ENCODE measurements at regions not wholly inside any gene's neighbourhood (a gene's known extent, or its start where the extent isn't known, plus 50 kb on each side); places are given as distances from the start of the nearest gene placed in this dataset.

DNA sequence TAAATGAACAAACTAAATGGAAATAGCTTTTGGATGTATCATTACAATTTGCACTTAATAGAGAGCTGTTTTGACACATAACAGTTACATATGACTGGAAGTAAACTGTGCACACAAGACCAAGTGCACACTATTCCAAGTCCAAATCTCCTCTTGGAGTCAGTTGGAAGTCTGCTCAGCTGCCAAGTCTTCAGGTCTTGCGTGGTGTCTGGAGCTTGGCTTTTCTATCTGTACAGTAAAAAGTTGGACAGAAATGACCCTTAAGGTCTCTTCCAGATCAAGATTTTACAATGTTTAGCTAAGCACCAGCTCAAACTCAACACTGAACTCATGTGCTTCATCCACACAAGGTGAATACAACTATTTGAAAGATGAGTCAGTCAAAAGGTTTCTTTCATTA lies 456.9 kb downstream of the RASEF start:
- H3K36me3 Mint-ChIP-seq (ENCODE audit: low read depth), result no peaks in the 10 kb centered on the region
- no peak for DNase-seq
- no peak overlapping the region for H3K4me3 Mint-ChIP-seq
- CTCF ChIA-PET, result interaction anchor here (1.1 to 1.2 kb wide), 2 partner anchors 10 to 13 kb away, joined by 3 read pairs; no protein-coding TSS in a partner anchor
- H3K27ac Mint-ChIP-seq, result no peak overlapping the region
- no peaks in the 10 kb centered on the region for H3K9me3 Mint-ChIP-seq (ENCODE audit: insufficient read depth)
- ATAC-seq, result no peak
- POLR2A ChIA-PET, result no interaction called here
- no peaks in the 10 kb centered on the region for H3K27me3 Mint-ChIP-seq (ENCODE audit: low read depth)
- H3K4me1 Mint-ChIP-seq (ENCODE audit: low read depth), result no peaks in the 10 kb centered on the region

DNA sequence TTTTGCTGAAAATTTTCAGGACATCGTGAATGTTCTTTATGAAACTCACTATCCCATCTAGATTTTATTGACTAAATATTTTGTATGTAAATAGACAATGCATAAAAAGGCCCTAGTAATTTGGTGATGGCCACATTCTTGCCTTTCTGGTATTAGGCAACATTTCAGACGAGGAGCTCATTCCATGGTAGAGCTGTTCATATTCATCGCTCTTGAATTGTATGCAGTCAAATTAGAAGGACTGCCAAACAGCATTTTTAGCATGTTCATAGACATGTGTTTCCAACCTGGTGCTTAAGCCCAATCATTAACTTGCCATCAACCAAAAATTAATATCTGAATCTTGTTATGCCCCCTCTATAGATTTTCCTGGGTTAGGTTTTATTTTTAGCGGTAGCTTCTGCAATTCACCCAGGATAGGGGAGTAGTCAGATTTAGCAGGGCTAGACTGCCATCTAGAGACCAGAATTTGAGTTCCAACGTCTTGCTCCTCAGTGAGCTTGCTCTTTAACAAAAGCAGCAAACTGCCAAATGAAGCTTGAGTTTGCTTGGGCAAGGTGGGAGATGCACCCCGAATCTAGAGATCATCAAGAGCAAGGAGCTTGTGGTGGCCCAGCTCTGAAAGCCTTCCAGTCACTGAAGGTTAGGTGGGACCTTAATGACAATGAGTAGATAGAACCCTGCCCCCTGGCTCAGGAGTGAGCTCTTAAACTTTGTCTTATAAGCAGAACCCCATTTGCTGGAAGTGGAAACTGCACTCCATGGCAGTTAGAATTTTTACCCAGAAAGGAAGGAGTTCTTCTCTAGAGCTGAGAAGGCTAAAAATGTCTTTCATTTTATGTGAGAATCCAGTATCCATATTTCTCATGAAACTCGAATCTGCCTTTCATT lies 456.2 kb downstream of the RASEF start:
- CTCF ChIA-PET, result interaction anchor here (1.1 to 1.2 kb wide), 2 partner anchors 10 to 12 kb away, joined by 3 read pairs; no protein-coding TSS in a partner anchor
- peak; percentile 21 for DNase-seq
- POLR2A ChIA-PET, result no interaction called here
- Mint-ChIP-seq H3K4me1 (ENCODE audit: low read depth) (no peaks in the 10 kb centered on the region), H3K9me3 (ENCODE audit: insufficient read depth) (no peaks in the 10 kb centered on the region), H3K27me3 (ENCODE audit: low read depth) (no peaks in the 10 kb centered on the region), H3K4me3 (no peak overlapping the region), H3K27ac (no peak overlapping the region), H3K36me3 (ENCODE audit: low read depth) (no peaks in the 10 kb centered on the region)
- ATAC-seq, result no peak

DNA sequence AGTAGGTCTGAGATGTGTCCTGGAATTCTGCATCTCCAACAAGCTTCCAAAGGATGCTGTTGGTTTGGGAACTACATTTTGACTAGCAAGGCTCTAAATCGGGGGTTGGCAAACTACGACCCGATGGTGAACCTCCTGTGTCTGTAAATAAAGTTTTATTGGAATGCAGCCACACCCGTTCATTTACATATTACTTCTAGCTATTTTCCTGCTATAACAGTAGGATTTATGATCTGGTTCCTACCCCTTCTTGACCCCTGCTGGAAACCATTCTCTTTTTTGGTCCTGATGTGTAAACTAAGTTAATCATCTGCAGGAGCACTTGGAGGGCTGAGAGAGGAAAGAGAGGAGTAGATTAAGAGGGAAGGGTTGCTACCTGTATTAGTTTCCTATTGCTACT lies 454.5 kb downstream of the RASEF start:
- ChIA-PET CTCF (interaction anchor here (1.6 kb wide), 1 partner anchor 45 kb away, joined by 3 read pairs; no protein-coding TSS in a partner anchor), POLR2A (no interaction called here)
- DNase-seq, result no peak
- no peaks in the 10 kb centered on the region for H3K36me3 Mint-ChIP-seq (ENCODE audit: low read depth)
- no peak overlapping the region for H3K4me3 Mint-ChIP-seq
- no peaks in the 10 kb centered on the region for H3K27me3 Mint-ChIP-seq (ENCODE audit: low read depth)
- H3K4me1 Mint-ChIP-seq (ENCODE audit: low read depth), result no peaks in the 10 kb centered on the region
- ATAC-seq, result no peak
- no peak overlapping the region for H3K27ac Mint-ChIP-seq
- H3K9me3 Mint-ChIP-seq (ENCODE audit: insufficient read depth), result no peaks in the 10 kb centered on the region

DNA sequence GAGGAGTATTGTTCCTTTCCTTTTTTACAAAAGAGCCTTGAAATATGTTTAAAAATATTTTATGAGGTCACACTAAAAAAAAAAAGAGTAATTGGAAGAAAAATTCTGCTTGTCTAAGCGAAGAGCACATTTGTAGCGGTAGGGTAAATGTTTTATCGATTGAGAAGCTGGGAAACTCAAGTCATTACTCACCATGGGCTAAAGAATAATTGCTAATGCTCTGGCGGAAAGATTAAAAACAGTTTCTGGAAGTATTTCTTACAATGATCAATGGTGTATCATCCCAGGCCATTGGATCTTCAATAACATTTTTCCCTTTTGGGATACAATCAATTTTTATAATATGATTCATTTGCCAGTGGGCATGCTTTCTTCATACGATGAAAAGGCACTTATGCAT lies 450.0 kb downstream of the RASEF start:
- no peak overlapping the region for H3K4me3 Mint-ChIP-seq

DNA sequence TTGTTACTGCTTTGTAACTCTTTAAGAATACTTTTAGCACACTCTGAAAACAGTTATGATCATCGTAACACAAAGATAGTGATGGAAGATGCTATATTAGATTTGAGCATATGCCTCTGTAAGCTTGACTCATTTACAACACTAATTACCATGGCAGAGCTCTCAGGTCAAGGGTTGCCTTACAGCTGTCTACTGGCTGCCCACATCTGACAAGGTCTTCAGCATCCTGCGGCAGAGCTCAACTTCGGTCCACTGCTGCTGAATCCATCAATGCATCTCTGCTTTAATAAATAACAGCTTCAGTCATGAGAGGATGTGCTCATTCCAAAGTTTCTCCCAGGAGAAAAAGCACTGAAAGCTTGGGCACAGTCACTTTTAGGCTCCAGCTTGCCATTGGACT lies 449.4 kb downstream of the RASEF start:
- ATAC-seq, result no peak
- Mint-ChIP-seq H3K4me1 (ENCODE audit: low read depth) (no peaks in the 10 kb centered on the region), H3K27me3 (ENCODE audit: low read depth) (no peaks in the 10 kb centered on the region), H3K36me3 (ENCODE audit: low read depth) (no peaks in the 10 kb centered on the region), H3K4me3 (no peak overlapping the region), H3K9me3 (ENCODE audit: insufficient read depth) (no peaks in the 10 kb centered on the region), H3K27ac (no peak overlapping the region)
- ChIA-PET CTCF (no interaction called here), POLR2A (no interaction called here)
- no peak for DNase-seq

More for the DNA sequence above, 450.0 kb downstream of the RASEF start:
- ATAC-seq (no peak), DNase-seq (no peak)
- POLR2A ChIA-PET, result no interaction called here
- H3K27me3 Mint-ChIP-seq (ENCODE audit: low read depth), result no peaks in the 10 kb centered on the region
- no peaks in the 10 kb centered on the region for H3K36me3 Mint-ChIP-seq (ENCODE audit: low read depth)
- H3K4me1 Mint-ChIP-seq (ENCODE audit: low read depth), result no peaks in the 10 kb centered on the region
- no peak overlapping the region for H3K27ac Mint-ChIP-seq
- H3K9me3 Mint-ChIP-seq (ENCODE audit: insufficient read depth), result no peaks in the 10 kb centered on the region
- CTCF ChIA-PET, result no interaction called here

- ATAC-seq (no peak), DNase-seq (no peak)
- Mint-ChIP-seq H3K36me3 (ENCODE audit: low read depth) (no peaks in the 10 kb centered on the region), H3K27me3 (ENCODE audit: low read depth) (no peaks in the 10 kb centered on the region), H3K27ac (no peak overlapping the region), H3K4me1 (ENCODE audit: low read depth) (no peaks in the 10 kb centered on the region), H3K4me3 (no peak overlapping the region), H3K9me3 (ENCODE audit: insufficient read depth) (no peaks in the 10 kb centered on the region)
- ChIA-PET CTCF (no interaction called here), POLR2A (no interaction called here)
Observed at GRCh38 chr9:82616545-82616944, 446.4 kb downstream of the RASEF start.

DNA sequence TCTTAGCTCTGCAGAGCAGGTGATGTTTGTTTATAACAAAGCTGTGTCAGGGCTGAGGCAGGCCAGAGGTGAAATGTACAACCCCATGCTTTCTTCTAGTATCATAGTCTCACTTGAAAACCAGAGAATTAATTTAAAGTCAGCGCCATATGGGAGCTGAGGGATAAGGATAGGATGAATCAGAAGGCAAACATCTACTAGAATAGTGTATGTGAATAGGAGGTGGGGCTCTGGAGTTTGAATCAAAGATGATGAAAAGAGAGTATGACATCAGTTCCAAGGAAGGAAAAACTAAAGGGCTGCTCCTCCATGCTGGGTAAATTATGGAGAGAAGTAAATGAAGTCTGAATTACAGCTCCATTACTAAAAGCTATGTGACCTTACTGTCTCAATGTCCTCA lies 441.5 kb downstream of the RASEF start:
- H3K27me3 Mint-ChIP-seq (ENCODE audit: low read depth), result no peaks in the 10 kb centered on the region
- DNase-seq, result no peak
- no peak overlapping the region for H3K4me3 Mint-ChIP-seq
- no peak for ATAC-seq
- H3K9me3 Mint-ChIP-seq (ENCODE audit: insufficient read depth), result no peaks in the 10 kb centered on the region
- H3K27ac Mint-ChIP-seq, result no peak overlapping the region
- ChIA-PET POLR2A (no interaction called here), CTCF (no interaction called here)
- no peaks in the 10 kb centered on the region for H3K36me3 Mint-ChIP-seq (ENCODE audit: low read depth)
- no peaks in the 10 kb centered on the region for H3K4me1 Mint-ChIP-seq (ENCODE audit: low read depth)

DNA sequence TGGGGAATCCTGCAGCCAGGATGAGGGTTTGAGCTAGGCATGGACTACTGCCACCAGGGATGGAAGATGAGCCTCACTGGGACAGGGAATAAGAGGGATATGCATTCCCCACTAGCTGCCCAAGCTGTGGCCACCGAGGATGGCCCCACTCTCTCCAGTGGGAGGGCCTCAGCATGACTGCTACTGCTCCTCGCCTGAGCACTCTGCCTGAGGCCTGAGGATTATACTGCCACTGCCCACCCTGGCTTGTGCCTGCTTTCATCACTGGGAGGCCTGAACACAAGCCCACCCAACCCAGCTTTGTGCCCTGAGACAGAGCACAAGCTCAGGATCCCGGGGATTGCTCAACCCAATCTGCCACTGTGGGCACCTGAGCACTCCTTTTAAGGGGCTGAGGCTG lies 425.6 kb downstream of the RASEF start:
- no peaks in the 10 kb centered on the region for H3K27me3 Mint-ChIP-seq (ENCODE audit: low read depth)
- H3K27ac Mint-ChIP-seq, result no peak overlapping the region
- H3K9me3 Mint-ChIP-seq (ENCODE audit: insufficient read depth), result no peaks in the 10 kb centered on the region
- no peaks in the 10 kb centered on the region for H3K4me1 Mint-ChIP-seq (ENCODE audit: low read depth)
- H3K36me3 Mint-ChIP-seq (ENCODE audit: low read depth), result no peaks in the 10 kb centered on the region
- DNase-seq (no peak), ATAC-seq (no peak)
- ChIA-PET CTCF (no interaction called here), POLR2A (no interaction called here)
- no peak overlapping the region for H3K4me3 Mint-ChIP-seq

DNA sequence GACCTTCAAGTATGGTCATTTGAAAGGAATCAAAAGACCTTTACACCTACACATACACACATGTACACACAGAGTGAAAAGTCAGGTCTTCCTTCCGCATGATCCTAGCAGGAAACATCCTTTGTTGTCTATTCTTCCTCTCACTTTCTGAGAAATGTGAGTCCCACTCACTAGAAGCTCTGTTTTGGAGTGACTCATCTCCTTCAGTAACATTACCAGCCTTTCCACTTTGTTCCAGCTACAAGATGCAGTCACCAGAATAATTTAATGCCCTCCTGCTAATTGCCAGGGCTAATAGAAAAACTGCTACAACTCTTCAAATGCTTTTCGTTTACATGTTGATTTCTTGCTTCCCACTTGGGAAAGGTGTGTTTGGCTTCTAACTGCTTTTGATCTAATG lies 417.3 kb downstream of the RASEF start:
- CTCF ChIA-PET, result no interaction called here
- ATAC-seq (no peak), DNase-seq (no peak)
- Mint-ChIP-seq H3K9me3 (ENCODE audit: insufficient read depth) (peaks cover 3% of the 10 kb centered on the region), H3K27me3 (ENCODE audit: low read depth) (no peaks in the 10 kb centered on the region), H3K36me3 (ENCODE audit: low read depth) (no peaks in the 10 kb centered on the region), H3K4me1 (ENCODE audit: low read depth) (no peaks in the 10 kb centered on the region), H3K4me3 (no peak overlapping the region), H3K27ac (no peak overlapping the region)
- POLR2A ChIA-PET, result no interaction called here

GRCh38 chr9:82650368-82650767 lies 412.6 kb downstream of the RASEF start:
- no peaks in the 10 kb centered on the region for H3K36me3 Mint-ChIP-seq (ENCODE audit: low read depth)
- ChIA-PET POLR2A (no interaction called here), CTCF (no interaction called here)
- H3K27ac Mint-ChIP-seq, result no peak overlapping the region
- ATAC-seq (no peak), DNase-seq (no peak)
- H3K27me3 Mint-ChIP-seq (ENCODE audit: low read depth), result no peaks in the 10 kb centered on the region
- H3K4me3 Mint-ChIP-seq, result no peak overlapping the region
- peaks cover 16% of the 10 kb centered on the region for H3K9me3 Mint-ChIP-seq (ENCODE audit: insufficient read depth)
- no peaks in the 10 kb centered on the region for H3K4me1 Mint-ChIP-seq (ENCODE audit: low read depth)

GRCh38 chr9:82651474-82651873 lies 411.5 kb downstream of the RASEF start:
- no peaks in the 10 kb centered on the region for H3K36me3 Mint-ChIP-seq (ENCODE audit: low read depth)
- no peak overlapping the region for H3K4me3 Mint-ChIP-seq
- no peak overlapping the region for H3K27ac Mint-ChIP-seq
- no peaks in the 10 kb centered on the region for H3K27me3 Mint-ChIP-seq (ENCODE audit: low read depth)
- DNase-seq, result no peak
- ChIA-PET POLR2A (no interaction called here), CTCF (no interaction called here)
- peaks cover 16% of the 10 kb centered on the region for H3K9me3 Mint-ChIP-seq (ENCODE audit: insufficient read depth)
- H3K4me1 Mint-ChIP-seq (ENCODE audit: low read depth), result no peaks in the 10 kb centered on the region
- ATAC-seq, result no peak

- Mint-ChIP-seq H3K27ac (no peak overlapping the region), H3K4me1 (ENCODE audit: low read depth) (no peaks in the 10 kb centered on the region), H3K27me3 (ENCODE audit: low read depth) (no peaks in the 10 kb centered on the region), H3K4me3 (no peak overlapping the region), H3K36me3 (ENCODE audit: low read depth) (no peaks in the 10 kb centered on the region), H3K9me3 (ENCODE audit: insufficient read depth) (peaks cover 3% of the 10 kb centered on the region)
- no peak for DNase-seq
- POLR2A ChIA-PET, result no interaction called here
- CTCF ChIA-PET, result no interaction called here
- ATAC-seq, result no peak
Observed at GRCh38 chr9:82665324-82665723, 397.6 kb downstream of the RASEF start.

GRCh38 chr9:82668689-82669199 lies 394.2 kb downstream of the RASEF start:
- Mint-ChIP-seq H3K9me3 (ENCODE audit: insufficient read depth) (peaks cover 3% of the 10 kb centered on the region), H3K4me1 (ENCODE audit: low read depth) (no peaks in the 10 kb centered on the region), H3K36me3 (ENCODE audit: low read depth) (no peaks in the 10 kb centered on the region), H3K27me3 (ENCODE audit: low read depth) (no peaks in the 10 kb centered on the region), H3K4me3 (no peak overlapping the region), H3K27ac (no peak overlapping the region)
- no peak for ATAC-seq
- DNase-seq, result no peak
- ChIA-PET CTCF (no interaction called here), POLR2A (no interaction called here)

Measured in activated CD8-positive, alpha-beta T cell treated with anti-CD3 and anti-CD28 coated beads, Interleukin-2, amount 10 ng/mL, durations not matched to agents 7 days and 5 days (primary cell).